Mesendoderm (in vitro differentiated cells): ENCODE measurements at regions not wholly inside any gene's neighbourhood (a gene's known extent, or its start where the extent isn't known, plus 50 kb on each side); places are given as distances from the start of the nearest gene placed in this dataset.

Experiments
- DNase-seq: peaks from one replicate; pipeline ENCODE4 v3.0.0; 2013
- H2AK5ac ChIP-seq: 2 replicates; pipeline ENCODE4 v1.6.1; 2013; ENCODE audit warnings: low read length, inconsistent platforms
- H2BK120ac ChIP-seq: 2 replicates; pipeline ENCODE4 v1.6.1; 2013; ENCODE audit warnings: low read depth, mild to moderate bottlenecking, low read length, moderate library complexity, mixed read lengths
- H2BK15ac ChIP-seq: replicated peaks from 2 replicates; pipeline ENCODE4 v1.6.1; 2013; ENCODE audit warnings: low read depth, mild to moderate bottlenecking, moderate library complexity
- H2BK5ac ChIP-seq: 2 replicates; pipeline ENCODE4 v1.6.1; 2013; ENCODE audit warnings: low read length, inconsistent platforms
- H3K18ac ChIP-seq: 2 replicates; pipeline ENCODE4 v1.6.1; 2013; ENCODE audit warnings: mild to moderate bottlenecking, low read length, mixed read lengths
- H3K23ac ChIP-seq: one replicate; pipeline ENCODE4 v1.6.1; 2013; ENCODE audit warnings: low read length
- H3K27ac ChIP-seq: 2 replicates; pipeline ENCODE4 v1.5.1; 2013; ENCODE audit warnings: low read depth, mild to moderate bottlenecking, inconsistent platforms, low read length, moderate library complexity
- H3K27me3 ChIP-seq: 2 replicates; pipeline ENCODE4 v1.6.1; 2013; ENCODE audit warnings: low read length, control low read depth, mild to moderate bottlenecking, inconsistent platforms; ENCODE audit not compliant: insufficient read depth, poor library complexity
- H3K36me3 ChIP-seq: 2 replicates; pipeline ENCODE4 v1.6.1; 2013; ENCODE audit warnings: low read length, inconsistent platforms; ENCODE audit not compliant: control insufficient read depth, insufficient read depth
- H3K4ac ChIP-seq: one replicate; pipeline ENCODE4 v1.6.1; 2013; ENCODE audit warnings: low read depth, mild to moderate bottlenecking, low read length, moderate library complexity
- H3K4me1 ChIP-seq: 2 replicates; pipeline ENCODE4 v1.6.1; 2013; ENCODE audit warnings: low read depth, low read length, inconsistent platforms; ENCODE audit not compliant: control insufficient read depth
- H3K4me2 ChIP-seq: 2 replicates; pipeline ENCODE4 v1.6.1; 2013; ENCODE audit warnings: low read length
- H3K4me3 ChIP-seq: 2 replicates; pipeline ENCODE4 v1.5.1; 2013; ENCODE audit warnings: mild to moderate bottlenecking, low read length
- H3K56ac ChIP-seq: one replicate; pipeline ENCODE4 v1.6.1; 2013; ENCODE audit warnings: low read length
- H3K79me1 ChIP-seq: 2 replicates; pipeline ENCODE4 v1.6.1; 2013; ENCODE audit warnings: low read length, inconsistent platforms
- H3K79me2 ChIP-seq: 2 replicates; pipeline ENCODE4 v1.6.1; 2013; ENCODE audit warnings: mild to moderate bottlenecking, low read length; ENCODE audit not compliant: control insufficient read depth, insufficient read depth
- H3K9ac ChIP-seq: 2 replicates; pipeline ENCODE4 v1.6.1; 2013; ENCODE audit warnings: low read length, inconsistent platforms
- H4K5ac ChIP-seq: one replicate; pipeline ENCODE4 v1.6.1; 2013; ENCODE audit warnings: low read length
- H4K8ac ChIP-seq: one replicate; pipeline ENCODE4 v1.6.1; 2013; ENCODE audit warnings: low read depth, mild to moderate bottlenecking, control low read depth, low read length, moderate library complexity
- WGBS: extraction: QIAGEN DNeasy Blood & Tissue Kit; methylation state at CpG from one replicate; pipeline ENCODE4 v1.1.7; 2013; ENCODE audit warnings: low lambda C conversion rate, missing lambda C conversion rate; ENCODE audit not compliant: insufficient coverage; ENCODE audit errors: extremely low coverage; 5-methylcytosine and 5-hydroxymethylcytosine counted together

DNA sequence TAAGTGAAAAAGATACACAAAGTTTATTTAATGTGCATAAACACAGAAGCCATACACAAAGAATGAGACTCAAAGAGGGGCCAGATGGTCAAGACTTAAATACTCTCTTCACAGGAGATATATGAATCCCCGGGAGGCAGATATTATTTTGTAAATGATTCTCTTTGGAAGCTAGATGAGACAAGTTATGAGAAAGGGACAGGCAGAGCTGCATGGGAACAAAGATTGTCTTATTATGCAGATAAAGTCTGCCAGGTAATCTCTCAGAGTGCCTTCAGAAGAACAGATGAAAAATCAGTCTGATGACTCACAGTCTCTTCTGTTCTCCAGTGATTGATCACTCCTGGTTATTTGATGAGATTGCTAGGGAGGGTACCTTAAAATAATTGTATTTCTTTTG lies 89.0 kb downstream of the NAF1 start:
- Histone ChIP-seq H2BK120ac (no peak overlapping the region), H3K9ac (no peak overlapping the region), H3K4ac (no peak overlapping the region), H4K8ac (no peak overlapping the region), H3K4me3 (no peak overlapping the region), H2BK5ac (no peak overlapping the region), H3K79me1 (no peaks in the 10 kb centered on the region), H3K4me2 (no peak overlapping the region), H3K36me3 (no peaks in the 10 kb centered on the region), H3K4me1 (no peaks in the 10 kb centered on the region), H3K27ac (no peak overlapping the region), H2BK15ac (no peak overlapping the region), H3K27me3 (no peaks in the 10 kb centered on the region), H3K79me2 (no peaks in the 10 kb centered on the region), H3K56ac (no peak overlapping the region), H4K5ac (no peak overlapping the region), H3K18ac (no peak overlapping the region), H2AK5ac (no peak overlapping the region), H3K23ac (no peak overlapping the region)
- DNase-seq, result no peak
- WGBS, result no CpG with 5 or more reads among the region's 1 CpG

DNA sequence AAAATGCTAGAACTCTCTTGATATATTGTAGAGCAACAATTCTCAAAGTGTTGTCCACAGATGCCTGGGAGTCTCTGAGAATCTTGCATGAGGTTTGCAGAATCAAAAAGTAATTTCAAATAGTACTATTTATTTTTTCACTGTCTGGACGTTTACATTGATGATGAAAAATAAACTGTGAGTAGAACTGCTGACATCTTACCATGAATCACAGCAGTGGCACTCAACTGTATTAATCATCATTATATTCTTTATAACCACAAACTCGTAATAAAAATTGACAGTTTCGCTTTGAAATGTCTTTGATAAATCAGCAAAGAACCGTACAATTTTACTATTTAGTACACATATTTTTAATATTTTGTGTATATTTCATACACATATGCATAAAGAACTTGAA lies 94.5 kb downstream of the NAF1 start:
- H3K18ac ChIP-seq, result no peak overlapping the region
- no peak overlapping the region for H3K23ac ChIP-seq
- no peak overlapping the region for H3K9ac ChIP-seq
- no peak overlapping the region for H3K27ac ChIP-seq
- H3K79me2 ChIP-seq, result no peaks in the 10 kb centered on the region
- H4K8ac ChIP-seq, result no peak overlapping the region
- no peaks in the 10 kb centered on the region for H3K27me3 ChIP-seq
- H2BK15ac ChIP-seq, result no peak overlapping the region
- H3K4ac ChIP-seq, result no peak overlapping the region
- no peaks in the 10 kb centered on the region for H3K36me3 ChIP-seq
- no peak overlapping the region for H2AK5ac ChIP-seq
- H4K5ac ChIP-seq, result no peak overlapping the region
- H3K4me3 ChIP-seq, result no peak overlapping the region
- no peak overlapping the region for H2BK120ac ChIP-seq
- H3K4me1 ChIP-seq, result no peaks in the 10 kb centered on the region
- no peak overlapping the region for H2BK5ac ChIP-seq
- WGBS, result 100% methylated on average over 3 of the region's 4 CpGs
- no peaks in the 10 kb centered on the region for H3K79me1 ChIP-seq
- DNase-seq, result no peak
- H3K56ac ChIP-seq, result no peak overlapping the region
- H3K4me2 ChIP-seq, result no peak overlapping the region

- Histone ChIP-seq H3K27me3 (no peaks in the 10 kb centered on the region), H3K18ac (no peak overlapping the region), H2BK15ac (no peak overlapping the region), H3K4me3 (no peak overlapping the region), H3K4ac (no peak overlapping the region), H3K56ac (no peak overlapping the region), H3K79me1 (no peaks in the 10 kb centered on the region), H3K4me1 (no peaks in the 10 kb centered on the region), H3K9ac (no peak overlapping the region), H3K27ac (no peak overlapping the region), H3K79me2 (no peaks in the 10 kb centered on the region), H4K8ac (no peak overlapping the region), H3K23ac (no peak overlapping the region), H3K4me2 (no peak overlapping the region), H2BK120ac (no peak overlapping the region), H4K5ac (no peak overlapping the region), H2AK5ac (no peak overlapping the region), H2BK5ac (no peak overlapping the region), H3K36me3 (no peaks in the 10 kb centered on the region)
- DNase-seq, result no peak
Measured at GRCh38 chr4:163071308-163071707, 95.4 kb downstream of the NAF1 start.

DNA sequence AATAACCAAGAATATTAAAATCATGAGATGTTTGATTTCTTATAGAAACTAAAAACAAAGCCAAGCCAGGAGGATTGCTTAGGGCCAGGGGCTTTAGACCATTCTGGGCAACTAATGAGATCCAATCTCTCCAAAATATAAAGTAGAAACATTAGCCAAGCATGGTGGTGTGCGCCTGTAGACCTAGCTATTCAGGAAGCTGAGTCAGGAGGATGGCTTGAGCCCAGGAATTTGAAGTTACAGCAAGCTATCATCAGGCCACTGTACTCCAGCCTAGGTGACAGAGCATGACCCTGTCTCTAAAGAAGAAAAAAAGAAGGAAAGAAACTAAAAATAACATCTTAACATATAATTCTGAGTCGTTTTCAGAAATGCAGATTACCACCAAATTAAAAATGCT lies 96.7 kb downstream of the NAF1 start:
- Histone ChIP-seq H3K27me3 (no peaks in the 10 kb centered on the region), H3K56ac (no peak overlapping the region), H4K5ac (no peak overlapping the region), H2BK5ac (no peak overlapping the region), H2BK15ac (no peak overlapping the region), H4K8ac (no peak overlapping the region), H3K4me2 (no peak overlapping the region), H3K4ac (no peak overlapping the region), H3K23ac (no peak overlapping the region), H2AK5ac (no peak overlapping the region), H3K27ac (no peak overlapping the region), H3K4me1 (no peaks in the 10 kb centered on the region), H3K36me3 (no peaks in the 10 kb centered on the region), H3K9ac (no peak overlapping the region), H3K79me2 (no peaks in the 10 kb centered on the region), H2BK120ac (no peak overlapping the region), H3K79me1 (no peaks in the 10 kb centered on the region), H3K4me3 (no peak overlapping the region), H3K18ac (no peak overlapping the region)
- no CpG with 5 or more reads among the region's 2 CpGs for WGBS
- DNase-seq, result no peak

DNA sequence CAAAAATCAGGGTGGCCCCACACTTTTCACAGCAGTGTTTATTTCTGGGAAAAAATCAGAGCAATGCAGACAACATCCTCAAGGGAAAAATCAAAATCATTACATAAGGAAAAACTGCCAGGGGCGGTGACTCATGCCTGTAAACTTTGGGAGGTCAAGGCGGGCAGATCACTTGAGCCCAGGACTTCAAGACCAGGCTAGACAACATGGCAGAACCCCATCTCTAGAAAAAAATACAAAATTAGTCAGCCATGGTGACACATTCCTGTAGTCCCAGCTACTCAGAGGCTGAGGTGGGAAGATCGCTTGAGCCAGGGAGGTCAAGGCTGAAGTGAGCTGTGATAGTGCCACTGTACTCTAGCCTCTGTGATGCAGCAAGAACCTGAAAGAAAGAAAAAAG lies 102.8 kb downstream of the NAF1 start:
- Histone ChIP-seq H3K56ac (no peak overlapping the region), H4K8ac (no peak overlapping the region), H2BK5ac (no peak overlapping the region), H3K4me1 (no peaks in the 10 kb centered on the region), H4K5ac (no peak overlapping the region), H3K23ac (no peak overlapping the region), H3K79me1 (no peaks in the 10 kb centered on the region), H3K27me3 (no peaks in the 10 kb centered on the region), H3K4ac (no peak overlapping the region), H3K79me2 (no peaks in the 10 kb centered on the region), H3K36me3 (no peaks in the 10 kb centered on the region), H2BK120ac (no peak overlapping the region), H3K18ac (no peak overlapping the region), H3K4me2 (no peak overlapping the region), H2BK15ac (no peak overlapping the region), H3K9ac (no peak overlapping the region), H2AK5ac (no peak overlapping the region), H3K27ac (no peak overlapping the region), H3K4me3 (no peak overlapping the region)
- WGBS, result no CpG with 5 or more reads among the region's 3 CpGs
- peak; percentile 11 for DNase-seq

- Histone ChIP-seq H3K9ac (no peak overlapping the region), H2BK15ac (no peak overlapping the region), H3K18ac (no peak overlapping the region), H3K27me3 (no peaks in the 10 kb centered on the region), H3K4me2 (no peak overlapping the region), H3K56ac (no peak overlapping the region), H4K5ac (no peak overlapping the region), H2BK120ac (no peak overlapping the region), H3K4ac (no peak overlapping the region), H3K23ac (no peak overlapping the region), H3K79me1 (no peaks in the 10 kb centered on the region), H3K27ac (no peak overlapping the region), H3K79me2 (no peaks in the 10 kb centered on the region), H2BK5ac (no peak overlapping the region), H3K4me1 (no peaks in the 10 kb centered on the region), H3K4me3 (no peak overlapping the region), H4K8ac (no peak overlapping the region), H3K36me3 (no peaks in the 10 kb centered on the region), H2AK5ac (no peak overlapping the region)
- peak; percentile 63 for DNase-seq
- WGBS, result no CpG with 5 or more reads among the region's 3 CpGs
Measured at GRCh38 chr4:163048447-163048846, 118.2 kb downstream of the NAF1 start.
